GM19455 (cell line): ENCODE measurements at regions not wholly inside any gene's neighbourhood (a gene's known extent, or its start where the extent isn't known, plus 50 kb on each side); places are given as distances from the start of the nearest gene placed in this dataset.
"Not testable (repeated sequence)": the region's sequence is repeated elsewhere in the genome, so short reads cannot be mapped to it uniquely, and the experiment has no call there.

Experiments
- ATAC-seq: cut with Tn5 transposase; IDR thresholded peaks from one replicate; pipeline ENCODE4 v1.9.1; 2021; ENCODE audit not compliant: unreplicated experiment

GRCh38 chr5:143588933-143589662 is 185.6 kb upstream of the NR3C1 start:
- no peak for ATAC-seq

GRCh38 chr5:143588121-143588520 is 184.6 kb upstream of the NR3C1 start:
- ATAC-seq: not testable (repeated sequence)

DNA sequence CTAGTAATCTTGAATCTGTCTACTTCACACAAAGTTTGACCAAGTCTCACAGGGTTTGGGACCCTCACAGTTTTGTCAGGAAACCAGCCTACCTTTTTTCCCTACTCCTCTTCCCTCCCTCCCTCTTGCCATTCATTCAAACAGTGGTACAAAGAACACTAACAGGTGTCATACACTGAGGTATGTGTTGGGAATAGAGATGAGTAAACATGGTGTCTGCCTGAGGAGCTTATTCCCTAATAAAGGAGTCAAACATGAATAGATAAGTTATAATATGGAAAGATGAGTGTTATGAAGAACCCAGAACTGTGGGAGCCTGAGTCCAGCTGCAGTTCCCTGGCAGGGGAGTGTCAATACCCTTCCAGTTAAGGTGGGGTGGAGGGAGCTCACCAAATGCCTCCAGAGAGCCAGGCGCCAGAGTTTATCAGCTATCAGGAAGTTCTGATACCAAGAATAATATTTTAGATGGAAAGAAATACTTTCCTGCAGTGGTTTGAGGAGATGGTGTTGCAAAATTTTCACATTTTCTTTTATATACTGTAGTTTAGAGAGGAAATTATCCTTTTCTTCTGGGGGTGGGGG is 183.4 kb upstream of the NR3C1 start:
- no peak for ATAC-seq

DNA sequence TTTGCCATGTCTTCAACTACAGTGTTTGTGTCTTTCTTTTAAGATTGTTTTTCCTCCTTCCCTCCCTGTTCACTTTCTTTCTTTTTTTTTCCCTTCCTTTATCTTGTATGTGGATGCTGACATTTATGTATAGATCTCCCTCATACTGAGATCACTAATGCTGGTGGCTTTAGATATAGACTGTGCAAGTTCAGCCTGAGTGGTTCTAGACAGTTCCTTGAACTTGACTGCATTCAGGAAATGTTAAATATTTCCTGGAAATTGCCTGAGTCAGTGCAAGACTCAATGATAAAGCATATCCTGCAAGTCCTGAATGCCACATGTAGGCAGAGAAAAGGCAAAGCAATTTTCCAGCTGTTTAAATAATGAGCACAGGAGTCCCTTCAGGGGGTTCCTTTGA is 182.5 kb upstream of the NR3C1 start:
- no peak for ATAC-seq

GRCh38 chr5:143583409-143583808 is 179.9 kb upstream of the NR3C1 start:
- ATAC-seq: no peak

DNA sequence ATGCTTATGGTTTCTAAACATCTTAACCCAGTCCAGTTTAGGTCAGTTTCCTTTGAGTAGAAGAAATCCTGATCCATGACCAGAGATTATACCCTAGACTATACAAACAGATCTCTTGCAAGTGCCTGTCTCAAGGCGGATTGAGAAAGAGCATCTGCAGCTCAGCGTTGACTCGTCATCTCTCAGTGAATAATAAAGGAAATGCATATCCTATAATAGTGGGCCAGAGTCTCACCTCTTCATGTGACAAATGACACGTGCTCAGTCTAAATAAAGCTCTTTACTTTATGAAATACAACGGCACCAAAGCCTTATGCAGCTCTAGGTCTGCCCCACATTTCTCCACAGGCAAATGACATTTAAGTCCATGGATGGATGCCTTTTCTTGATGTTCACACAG is 179.4 kb upstream of the NR3C1 start:
- no peak for ATAC-seq

- ATAC-seq: no peak
These were observed 178.7 kb upstream of the NR3C1 start for GRCh38 chr5:143582176-143582575.

DNA sequence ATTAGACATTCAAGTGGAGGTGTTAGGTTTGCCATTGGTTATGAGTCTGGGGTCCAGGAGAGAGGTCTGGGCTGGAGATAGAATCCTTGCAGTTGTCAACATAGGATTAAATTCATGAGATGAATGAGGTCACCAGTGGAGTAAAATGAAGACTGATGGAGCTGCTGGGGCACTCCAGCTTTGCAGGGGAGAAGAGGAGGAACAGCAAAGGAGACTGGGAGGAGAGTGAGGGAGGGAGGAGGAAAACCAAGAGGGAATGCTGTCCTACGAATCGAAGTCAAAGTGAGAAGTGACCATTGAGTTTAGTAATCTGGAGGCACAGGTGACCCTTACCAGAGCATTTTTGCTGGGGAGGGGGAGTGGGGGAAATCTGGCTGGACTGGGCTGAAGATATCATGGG is 178.2 kb upstream of the NR3C1 start:
- ATAC-seq: no peak

- ATAC-seq: no peak
These were observed 177.7 kb upstream of the NR3C1 start for GRCh38 chr5:143581147-143581546.

DNA sequence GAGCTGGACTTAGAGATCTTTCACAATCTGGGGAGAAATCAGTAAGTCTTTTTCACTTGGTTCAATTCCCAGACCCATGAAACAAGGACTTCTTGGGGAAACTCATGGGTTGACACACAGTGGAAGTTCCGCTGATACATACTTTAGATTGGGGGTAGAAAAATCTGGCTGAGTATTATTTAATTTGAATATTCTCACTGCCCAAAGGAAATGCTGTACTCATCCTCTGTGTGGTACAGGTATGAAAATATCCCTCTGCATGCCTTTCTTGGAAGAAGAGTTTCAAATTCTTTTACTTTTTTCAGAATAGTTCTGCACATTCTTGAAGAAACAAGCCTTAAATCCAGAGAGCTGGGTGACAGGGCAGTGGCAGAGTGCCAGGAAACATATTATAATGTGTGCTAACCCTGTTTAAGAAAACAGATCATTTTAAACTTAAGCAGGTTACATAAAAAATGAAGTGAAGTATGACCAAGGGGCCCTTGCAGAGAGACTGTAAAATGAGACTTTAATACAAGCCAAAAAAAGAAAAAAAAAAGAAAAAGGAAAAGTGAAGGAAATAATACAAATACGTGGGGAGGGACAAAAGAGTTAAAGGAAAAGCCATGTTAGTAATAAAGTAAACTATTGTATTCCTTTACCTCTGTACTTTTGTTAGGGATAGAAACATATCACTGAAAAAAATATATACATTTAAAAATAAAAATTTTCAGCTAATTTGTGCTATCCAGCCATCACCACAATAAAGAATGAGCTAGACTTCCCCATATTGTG is 173.4 kb upstream of the NR3C1 start:
- no peak for ATAC-seq

GRCh38 chr5:143575286-143575685 is 171.8 kb upstream of the NR3C1 start:
- ATAC-seq: no peak

- ATAC-seq: no peak
These were observed 170.8 kb upstream of the NR3C1 start for GRCh38 chr5:143574236-143574635.

DNA sequence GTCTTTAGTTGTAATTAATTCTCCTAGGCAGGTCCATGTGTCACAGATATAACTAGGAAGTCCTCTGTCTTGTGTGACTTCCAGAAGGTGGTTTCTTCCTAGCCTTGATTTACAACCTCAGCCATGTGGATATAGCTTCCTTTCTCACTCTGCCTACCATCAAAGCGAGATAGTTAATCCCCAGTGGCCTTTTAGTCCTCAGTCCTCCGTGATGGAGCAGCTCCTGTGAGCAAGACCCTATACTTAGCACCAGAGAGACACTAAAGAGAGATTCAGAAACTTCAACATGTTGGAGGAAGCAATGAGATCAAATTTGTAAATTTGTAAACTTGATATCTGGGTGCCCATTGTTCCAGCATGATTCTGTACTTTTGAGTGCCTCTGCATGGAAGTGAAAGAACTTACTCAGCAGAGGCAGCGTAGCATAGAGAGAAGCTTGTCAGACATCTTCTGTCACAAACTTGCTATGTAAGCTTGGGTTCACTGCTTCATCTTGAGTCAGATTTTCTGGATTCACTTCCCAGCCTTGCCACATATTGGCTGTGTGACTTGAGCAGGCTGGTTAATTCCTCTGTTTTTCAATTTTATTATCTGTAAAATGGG is 170.2 kb upstream of the NR3C1 start:
- ATAC-seq: no peak

DNA sequence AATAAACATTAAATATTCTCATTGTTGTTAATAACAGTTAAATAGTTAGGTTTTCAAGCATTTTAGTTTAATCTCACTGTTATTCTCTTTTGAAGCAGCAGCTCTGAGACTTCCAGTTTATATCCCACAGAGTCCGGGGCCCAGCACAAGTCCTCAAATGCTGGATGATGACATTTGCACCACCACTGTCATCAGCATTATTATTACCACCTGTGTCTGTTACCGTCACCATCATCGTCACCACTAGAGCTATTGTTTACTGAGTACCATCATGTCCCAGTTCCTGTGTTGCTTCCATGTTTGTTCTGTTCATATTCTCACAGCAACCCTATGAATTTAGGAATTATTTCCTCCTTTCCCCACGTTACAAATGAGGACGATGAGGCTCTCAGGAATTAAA is 169.2 kb upstream of the NR3C1 start:
- ATAC-seq: no peak

DNA sequence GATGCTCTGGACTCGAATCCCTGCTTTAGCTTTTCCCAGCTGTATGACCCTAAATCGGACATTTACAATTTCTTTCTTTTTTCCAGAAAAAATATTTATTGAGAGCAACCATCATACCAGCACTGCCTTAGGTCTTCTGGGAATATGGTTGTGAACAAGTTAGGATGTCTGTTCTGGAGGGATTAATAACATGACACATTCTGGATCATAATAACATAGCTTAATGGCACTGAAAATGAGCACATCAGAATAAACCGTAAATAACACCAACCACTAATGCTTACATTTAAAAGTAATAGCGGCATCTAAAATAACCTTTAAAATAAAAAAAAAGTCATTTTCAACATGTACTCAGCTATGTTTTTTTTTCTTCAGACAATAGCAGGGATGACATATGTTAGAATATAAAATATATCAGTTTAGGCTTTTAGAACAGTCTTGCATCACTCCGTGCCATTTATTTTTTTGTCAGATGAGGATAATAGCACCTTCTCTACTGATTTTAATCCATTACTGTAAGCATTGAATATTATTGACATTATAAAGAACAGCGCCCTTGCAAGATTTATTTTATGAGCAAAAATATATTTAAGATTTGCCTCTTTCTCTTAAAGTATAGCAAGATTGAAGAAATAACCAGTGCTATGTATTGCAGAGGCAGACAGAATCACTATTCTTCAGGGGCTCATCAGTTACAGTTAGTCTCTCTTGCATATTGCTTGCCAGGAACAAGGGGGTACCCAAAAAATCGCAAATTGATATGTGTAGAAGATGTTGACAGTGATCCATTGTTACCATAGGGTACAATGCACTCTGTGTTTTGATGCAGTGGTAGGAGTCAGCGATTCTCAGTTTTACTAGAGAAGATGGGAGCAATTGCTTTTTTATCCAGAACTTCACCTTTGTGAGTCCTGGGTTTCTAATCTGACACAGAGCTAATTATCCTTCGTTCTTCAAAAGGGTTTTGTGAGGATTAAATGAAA is 168.4 kb upstream of the NR3C1 start:
- ATAC-seq: no peak

DNA sequence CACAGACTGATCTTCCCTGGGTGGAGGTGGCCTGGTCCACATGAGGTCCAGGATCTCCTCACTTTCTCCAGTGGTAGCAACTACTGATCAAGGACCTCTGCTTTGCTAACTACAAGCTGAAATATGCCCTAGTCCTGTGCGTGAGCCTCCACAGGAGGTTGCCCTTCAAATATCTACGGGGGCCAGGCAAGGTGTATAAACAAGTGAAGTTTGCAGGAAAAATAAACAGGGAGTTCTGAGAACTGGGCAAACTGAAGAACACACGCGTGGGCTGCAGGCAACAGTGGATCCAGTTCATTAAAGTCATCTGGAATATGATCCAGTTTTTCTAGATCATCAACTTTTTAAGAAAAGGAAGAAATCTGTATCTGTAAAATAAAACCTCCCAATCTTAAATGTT is 167.5 kb upstream of the NR3C1 start:
- ATAC-seq: no peak

- ATAC-seq: no peak
These were observed 166.5 kb upstream of the NR3C1 start for GRCh38 chr5:143569722-143570567.

GRCh38 chr5:143569213-143569701 is 165.8 kb upstream of the NR3C1 start:
- no peak for ATAC-seq
